ENCODE measurements at regions not wholly inside any gene's neighbourhood (a gene's known extent, or its start where the extent isn't known, plus 50 kb on each side); places are given as distances from the start of the nearest gene placed in this dataset.
A peak's percentile ranks its signal among the peaks of the same experiment; 100 is the strongest.

DNA sequence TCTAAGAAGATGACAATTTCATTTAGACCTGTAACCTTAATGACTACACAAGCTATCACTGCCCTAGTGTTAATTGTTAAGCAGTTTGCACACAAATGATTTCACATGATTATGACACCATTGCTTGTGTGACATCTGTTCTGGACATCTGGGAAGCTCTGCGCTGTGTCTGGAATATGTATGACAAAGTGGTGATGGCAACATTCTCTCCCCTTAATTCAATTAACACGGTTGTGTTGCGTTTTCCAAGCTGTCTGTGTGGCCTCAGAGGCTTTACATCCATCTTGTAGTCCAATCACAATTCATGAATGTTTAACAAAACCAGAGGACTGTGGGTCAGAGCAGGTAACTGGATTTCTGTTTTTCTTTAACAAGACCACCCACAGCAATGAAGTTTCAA, 204.4 kb downstream of the COG6 start:
- no peak for DNase-seq

DNA sequence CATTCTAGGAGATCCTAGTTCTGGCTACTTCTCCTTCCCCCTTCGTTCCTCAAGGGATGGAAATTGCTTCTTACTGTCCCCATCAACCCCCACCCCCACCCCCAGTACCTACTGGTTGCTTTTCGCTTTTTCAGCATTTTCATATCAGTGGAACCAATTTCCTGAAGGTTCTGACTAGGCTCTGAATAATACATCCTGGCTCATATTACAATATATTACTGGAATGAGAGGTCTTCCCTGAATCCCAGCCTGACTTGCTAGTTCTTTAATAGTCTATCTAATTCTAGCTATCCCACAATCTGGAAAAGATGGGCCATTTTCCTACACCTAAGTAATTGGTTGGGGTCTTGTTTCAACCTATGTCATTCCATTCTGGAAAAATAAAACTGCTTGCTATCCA, 207.4 kb downstream of the COG6 start:
- DNase-seq = no peak

DNA sequence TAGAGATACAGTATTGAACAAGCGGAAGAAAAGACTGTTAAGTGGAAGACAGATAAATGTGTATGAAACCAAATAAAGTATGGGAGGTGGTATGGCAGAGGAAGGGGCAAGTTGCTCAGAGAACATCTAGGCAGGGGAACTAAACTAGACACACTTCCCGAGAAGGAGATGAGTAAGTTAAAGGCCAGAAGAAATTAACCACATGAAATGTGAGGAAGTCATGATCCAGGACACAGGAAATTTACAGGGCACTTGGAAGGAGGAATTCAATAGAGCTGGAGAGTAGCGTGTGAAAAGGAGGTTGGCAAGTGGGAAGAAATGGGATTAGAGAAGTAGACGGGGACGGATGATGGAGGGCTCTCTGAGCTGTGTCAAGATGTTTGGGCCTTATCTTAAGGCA, 208.8 kb downstream of the COG6 start:
- no peak for DNase-seq

DNA sequence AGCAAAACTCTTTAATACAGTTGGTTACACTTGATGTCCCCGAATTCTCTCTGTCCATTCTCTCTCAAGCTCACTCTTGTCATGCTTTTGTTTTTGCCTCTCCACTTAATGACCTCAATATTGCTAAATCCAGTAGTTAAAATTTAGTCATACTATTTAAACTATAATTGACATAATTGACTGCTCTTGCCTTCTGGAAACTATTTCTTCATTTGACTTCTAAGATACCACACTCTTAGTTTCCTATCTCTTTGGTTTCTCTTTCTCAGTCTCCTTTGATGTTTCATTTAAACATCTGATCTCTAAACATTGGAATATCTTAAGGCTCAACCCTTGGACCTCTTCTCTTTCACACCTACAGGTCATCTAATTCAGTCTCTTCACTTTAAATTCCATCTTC, 211.3 kb downstream of the COG6 start:
- DNase-seq = no peak

DNA sequence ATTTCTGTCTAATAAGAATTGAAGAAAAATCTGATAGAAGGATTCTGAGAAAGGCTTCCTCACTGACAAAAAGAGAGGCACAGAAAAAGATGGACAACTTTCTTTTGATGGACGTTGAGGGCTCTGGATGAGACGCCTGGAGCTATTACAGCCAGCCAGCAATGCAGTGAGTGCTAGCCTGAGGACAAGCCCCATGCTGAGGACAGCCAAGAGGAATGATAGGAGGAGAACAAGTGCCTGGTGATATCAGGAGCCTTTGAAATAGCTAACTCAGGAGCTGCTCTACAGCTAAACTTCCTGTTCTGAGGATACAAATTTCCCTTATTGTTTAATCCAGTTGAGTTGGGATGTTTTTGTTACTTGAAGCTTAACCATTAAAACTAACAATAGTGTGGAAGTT, 212.3 kb downstream of the COG6 start:
- no peak for DNase-seq

DNA sequence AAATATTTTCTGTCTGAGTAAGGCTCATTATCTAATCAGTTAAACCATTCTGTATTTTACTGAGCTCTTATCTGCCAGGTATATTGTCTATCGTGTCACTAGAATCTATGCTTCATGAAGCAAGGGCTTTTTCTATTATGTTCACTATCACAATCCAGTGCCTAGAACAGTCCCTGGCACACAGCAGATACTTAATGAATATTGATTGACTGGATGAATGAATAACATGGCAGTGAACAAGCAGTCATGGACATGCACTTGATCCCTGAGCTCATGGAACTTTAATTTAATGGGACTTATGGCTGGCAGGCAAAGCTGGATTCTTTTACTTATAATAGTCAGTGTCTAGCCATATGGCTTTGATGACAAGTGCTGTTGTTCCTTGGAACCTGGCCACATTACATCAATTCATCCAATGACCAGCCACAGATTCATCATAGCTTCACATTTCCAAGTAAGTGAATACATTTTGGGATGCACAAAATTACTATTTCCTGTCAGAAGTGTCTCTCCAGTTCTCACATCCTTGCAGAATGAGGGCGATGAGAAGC, 214.8 kb downstream of the COG6 start:
- no peak for DNase-seq

DNA sequence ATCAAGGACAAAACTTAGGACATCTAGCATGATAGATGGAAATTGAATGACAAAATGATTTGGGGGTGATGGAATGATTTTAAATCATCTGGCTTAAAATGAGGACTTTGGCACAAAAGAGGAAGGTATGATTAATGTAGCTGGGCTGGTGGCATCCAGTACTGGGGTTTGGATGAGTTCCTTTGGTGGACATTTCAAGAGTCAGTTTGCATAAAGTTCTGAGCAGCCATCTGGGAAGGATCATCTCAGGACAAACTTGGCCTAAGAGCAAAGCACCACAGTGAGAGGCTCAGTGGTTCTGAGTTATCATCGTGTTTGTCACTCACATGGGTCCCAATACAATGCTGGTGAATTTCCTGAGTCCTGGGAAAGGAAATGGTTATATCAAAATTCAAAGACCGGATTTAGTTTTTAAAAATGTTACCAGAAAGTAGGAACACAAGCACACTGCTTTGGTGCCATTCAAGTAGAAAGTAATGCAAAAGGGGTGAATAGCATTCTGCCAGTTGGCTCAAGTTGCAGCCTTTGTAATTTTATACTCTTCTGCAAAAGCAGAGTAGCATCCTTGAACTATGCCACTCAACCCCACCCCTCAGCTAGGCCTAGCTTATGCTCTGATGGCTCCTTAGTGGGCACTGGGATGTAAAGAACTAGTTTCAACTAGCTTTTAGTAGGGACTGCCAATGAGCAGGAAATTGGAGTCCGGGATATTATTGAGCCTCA, 219.0 kb downstream of the COG6 start:
- DNase-seq = no peak

DNA sequence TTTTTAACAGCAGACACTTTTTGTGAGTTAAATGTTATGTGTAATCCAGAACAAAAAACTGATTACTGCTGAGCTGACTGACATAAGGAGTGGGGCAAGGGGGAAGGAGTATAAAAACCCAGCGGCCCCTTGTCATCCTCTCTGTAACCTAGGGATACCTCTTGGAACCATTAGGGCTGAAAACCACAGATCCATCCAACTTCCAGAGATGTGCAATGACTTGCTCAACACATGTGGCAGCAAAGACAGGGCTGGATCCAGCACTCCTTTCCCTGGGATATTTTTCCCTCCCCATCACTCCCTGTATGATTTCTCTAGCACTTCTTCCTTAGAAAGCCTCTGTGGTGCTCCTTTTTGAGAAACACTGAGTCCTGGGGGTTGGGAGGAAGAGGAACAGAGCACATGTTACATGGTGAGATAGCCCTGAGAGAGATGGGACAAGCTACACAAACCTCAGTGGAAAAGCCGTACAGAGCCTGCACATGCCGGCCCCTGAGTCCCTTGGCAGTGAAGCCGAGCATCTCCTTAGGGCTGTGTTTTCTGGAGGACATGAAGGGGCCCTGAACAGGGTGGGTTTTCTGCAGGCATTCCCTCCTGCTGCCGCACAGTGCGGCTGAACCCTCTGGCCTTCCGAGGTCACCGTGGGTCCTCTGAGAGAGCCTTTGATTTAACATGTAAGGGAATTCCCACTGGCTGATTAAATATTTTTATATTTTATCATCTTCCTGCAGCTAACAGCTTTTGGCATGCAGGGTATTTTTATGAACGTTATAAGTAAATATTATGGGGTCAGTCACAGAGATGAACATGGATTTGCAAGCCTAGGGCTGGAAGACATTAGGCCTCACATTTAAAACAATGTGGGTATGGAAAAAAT, 219.9 kb downstream of the COG6 start:
- no peak for DNase-seq

DNA sequence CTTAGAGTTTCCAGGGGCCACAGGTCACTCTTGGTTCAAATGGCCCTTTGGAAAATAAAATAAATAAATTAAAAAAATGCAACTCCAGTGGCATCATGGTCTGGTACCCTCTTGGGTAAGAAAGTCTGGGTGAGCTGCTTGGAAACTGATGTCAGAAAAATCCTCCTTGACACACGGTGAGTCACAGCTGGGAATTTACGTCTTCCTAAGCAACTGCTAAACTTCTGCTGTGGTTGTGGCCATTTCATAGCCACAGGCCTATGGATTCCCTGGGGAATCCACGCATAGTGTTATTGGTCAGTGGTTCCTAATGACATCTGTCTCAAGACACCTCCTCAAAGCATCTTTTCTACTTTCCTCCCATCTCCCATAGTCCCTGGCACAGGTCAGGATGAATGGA, 220.8 kb downstream of the COG6 start:
- no peak for DNase-seq

DNA sequence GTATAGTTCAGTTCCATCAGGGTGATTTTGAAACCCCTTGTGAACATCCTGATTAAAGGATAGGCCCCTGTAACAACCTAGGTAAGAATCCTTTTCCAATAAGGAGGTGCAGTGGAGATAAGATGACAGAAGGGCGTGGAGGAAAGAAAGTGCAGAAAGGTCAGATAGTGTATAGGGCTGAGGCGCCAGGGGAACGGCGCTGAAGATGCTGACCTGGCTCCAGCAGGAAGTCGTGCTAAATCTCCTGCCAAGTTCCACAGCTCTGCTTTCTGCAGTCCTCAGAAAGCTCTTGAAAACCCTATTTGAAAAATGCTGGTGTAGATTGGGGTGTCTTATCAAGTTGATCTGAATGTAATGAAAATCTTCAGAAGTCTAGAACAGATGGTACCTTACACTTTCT, 221.7 kb downstream of the COG6 start:
- no peak for DNase-seq

DNA sequence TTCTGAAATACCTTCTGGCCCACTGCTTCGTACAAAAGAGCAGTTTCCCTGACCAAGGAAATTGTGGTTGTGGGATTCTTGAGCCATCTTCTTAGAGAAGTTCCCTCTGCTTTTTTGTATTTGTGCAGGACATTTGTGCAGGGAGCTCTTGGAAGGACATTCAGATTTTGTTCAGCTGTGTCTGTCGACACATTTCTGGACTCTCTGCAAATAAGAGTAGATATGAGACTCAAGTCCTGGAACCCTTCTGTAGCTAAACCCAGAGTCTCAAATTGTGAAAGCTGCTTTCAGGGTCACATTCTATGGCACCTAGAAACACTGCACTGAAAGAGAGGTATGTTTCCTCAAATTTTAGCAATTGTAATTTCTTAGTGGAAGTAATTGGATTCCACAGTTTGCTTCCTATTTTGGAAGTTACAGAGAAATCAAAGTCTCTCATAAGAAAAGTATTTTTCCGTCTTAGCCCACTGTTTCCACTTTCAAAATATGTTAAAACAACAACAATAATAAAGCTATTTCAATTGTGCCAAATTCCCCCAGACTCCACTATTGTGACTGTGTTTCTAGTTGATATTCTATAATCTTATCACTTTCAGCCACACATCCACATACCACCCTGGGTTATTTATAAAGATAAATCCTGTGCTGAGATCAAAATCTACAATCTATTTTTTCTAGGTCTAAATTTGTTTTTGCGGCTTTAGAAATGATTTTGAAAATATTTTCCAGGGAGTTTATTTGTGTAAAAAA, 224.0 kb downstream of the COG6 start:
- no peak for DNase-seq

DNA sequence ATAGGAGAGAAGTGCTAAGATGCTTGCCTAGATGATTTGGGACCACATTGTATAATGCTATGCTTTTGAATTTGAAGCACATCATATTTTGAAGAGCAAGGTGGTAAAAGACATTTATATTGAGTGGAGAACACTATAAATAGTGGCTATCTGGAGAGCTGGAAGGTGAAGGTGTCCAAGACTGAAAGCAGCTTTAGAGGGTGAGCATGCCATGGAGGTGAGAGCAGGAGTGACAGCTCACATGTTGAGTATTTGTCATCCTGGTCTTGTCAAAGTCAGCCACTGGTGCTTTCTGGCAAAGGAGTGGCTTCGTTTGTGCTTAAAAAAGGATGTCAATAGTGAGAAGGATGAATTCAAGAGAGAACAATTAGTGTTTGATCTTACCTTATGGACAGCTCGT, 225.9 kb downstream of the COG6 start:
- no peak for DNase-seq

DNA sequence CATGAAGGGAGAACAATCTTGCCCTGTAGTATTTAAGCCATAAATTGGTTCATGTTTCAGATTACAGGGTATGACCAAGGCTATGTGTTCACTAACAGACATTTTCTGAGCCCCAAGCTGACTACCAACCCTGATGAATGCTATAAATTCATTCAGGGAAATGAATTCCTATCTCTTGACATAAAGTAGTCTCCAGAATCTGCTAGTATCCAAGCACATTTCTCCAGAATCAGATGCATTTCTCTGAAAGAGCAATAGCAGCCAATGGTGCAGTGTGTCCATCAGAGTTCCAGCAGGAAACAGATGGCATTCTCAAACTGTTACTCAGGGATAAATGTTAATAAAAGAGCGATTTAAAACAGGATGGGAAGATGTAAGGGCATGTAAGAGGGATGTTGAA, 226.4 kb downstream of the COG6 start:
- DNase-seq = no peak

DNA sequence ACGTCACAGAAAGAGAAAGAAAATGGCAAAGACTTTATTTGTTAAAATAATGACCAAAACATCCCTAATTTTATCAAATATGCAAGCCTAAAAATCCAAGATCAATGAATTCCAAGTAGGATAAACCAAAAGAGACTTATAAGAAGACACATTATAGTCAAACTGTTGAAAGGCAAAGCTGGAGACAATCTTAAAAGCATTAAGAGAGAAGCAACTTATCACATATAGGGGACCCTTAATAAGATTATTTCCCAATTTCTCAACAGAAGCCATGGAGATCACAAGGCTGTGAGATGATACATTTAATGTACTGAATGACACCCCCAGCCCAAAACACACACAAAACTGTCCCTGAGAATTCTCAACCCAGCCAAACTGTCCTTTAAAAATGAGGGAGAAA, 228.7 kb downstream of the COG6 start:
- no peak for DNase-seq

DNA sequence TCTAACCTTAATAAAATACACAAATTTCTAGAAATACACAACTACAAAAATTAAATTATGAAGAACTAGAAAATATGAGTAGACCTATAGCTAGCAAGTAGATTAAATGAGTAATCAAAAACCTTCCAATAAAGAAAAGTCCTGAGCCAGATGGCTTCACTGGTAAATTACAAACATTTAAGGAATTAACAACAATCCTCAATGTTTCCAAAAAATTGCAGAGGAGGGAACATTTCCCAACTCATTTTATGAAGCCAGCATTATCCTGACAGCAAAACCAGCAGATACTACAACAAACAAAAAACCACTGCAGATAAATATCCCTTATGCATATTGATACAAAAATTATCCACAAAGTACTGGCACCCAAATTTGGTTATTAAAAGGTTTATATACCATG, 230.9 kb downstream of the COG6 start:
- DNase-seq = no peak

DNA sequence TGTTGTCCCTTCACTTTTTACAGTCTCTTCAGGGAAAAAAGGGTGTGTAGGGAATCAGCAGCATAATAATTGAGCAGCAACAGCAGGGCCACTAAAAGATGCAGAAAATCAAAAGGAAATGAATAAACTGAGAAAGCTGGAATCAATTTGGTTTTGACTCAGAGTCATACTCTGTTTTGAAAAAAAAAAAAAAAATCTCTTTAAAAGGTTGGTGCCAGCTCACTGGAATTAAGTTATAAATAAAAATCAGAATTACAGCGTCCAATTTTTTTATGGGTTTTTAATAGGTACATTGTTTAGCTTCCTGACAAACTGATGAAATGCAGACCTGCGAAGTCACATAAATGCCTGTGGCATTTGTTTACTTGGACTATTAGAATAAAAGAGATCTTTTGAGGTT, 231.9 kb downstream of the COG6 start:
- no peak for DNase-seq

DNA sequence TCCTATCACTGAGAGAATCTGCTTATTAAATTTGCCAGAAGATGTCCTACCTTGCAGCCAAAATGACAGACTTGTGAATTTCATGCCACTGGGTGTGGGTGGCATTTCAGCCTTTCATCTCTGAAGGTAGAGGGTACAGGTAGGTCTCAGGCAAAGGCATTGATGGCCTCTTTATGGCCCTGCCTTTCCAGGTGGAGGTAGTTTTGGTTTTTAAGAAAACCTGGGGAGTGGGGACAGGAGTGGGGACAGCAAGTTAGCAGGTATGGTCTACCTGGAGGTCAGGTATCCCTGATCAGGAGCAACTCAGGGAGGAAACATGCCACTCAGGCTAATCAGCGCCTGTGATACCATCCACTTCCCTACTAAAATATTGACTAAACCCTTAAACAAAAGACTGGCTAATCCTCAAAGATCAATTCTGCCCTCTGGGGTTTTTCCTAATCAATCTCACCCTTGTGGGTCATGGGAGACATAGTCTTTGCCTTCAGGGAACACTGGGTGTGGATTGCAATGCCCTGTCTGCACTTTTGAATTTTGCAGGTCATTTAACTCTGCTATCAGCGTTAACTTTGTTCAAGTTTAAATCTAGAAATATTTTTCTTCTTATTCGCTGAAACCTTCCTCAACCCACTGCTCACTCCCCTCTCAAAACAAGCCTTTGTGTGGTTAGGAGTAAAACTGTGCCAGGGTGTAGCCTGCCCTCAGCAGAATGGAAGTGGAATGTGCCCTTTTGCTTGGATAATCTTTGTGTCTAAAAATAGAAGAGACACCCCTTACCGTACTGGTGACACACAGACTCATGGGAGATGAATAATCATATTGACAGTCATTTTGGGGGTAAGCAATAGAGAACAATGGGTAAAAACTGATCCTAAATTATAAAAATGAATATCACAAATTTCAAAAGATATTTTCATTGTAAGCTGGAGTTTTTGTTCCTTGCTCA, 233.7 kb downstream of the COG6 start:
- DNase-seq = no peak

DNA sequence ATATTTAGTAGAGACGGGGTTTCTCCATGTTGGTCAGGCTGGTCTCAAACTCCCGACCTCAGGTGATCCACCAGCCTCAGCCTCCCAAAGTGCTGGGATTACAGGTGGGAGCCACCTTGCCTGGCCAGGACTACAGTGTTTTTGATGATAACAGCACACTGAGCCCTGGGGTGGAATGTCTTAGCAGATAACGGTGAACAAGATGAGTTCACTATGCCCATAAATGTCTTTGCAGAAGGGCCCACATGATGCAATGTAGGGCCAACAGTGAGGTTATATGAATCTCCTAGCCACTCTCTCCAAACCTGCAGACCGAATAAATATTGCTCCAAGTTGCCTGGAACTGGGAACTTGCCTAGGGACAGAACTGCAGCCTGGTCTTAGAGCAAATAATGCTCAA, 235.1 kb downstream of the COG6 start:
- no peak for DNase-seq

DNA sequence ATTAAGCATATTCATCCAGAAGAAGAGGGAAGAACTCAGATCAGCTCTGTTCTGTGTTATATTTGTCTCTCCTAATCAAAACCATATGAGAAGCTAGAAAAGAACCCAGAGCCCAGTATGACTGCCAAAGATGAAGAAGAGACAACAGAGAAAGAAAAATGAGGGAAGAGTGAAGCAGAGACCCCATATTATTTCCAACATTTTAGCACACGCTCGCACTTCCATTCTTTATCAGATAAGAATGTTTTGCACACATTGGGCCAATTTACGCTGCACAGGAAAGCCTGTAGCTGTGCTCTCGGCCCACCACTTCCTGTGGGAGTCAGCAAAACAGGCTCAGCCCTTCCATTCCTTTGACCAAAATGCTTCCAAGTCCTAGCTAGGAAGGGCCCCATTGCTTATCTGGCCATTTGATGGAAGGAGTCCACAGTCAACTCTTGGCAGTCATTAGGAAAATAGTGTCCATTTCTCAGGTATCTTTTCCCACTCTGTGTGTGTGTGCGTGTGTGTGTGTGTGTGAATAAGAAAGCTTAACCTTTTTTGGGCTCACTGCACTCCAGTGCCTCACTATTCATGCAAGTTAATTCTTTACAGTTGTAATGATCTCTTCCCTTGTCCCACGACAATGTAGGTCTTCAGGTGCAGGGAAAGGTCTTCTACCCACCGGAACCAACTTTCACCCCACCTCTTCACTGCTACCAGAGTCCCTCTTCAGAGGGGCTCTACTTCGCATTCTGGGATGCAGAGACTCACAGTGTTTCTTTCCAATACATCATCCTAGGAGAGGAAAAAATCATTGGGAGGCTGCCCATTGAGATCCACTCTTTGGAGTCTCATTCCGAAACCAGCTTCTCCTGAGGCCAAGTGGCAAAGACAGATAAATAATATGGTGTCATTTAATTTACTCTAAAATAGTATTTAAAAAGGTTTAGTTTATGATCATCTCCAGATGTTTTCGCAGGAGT, 237.5 kb downstream of the COG6 start:
- peak; percentile 16 for DNase-seq

DNA sequence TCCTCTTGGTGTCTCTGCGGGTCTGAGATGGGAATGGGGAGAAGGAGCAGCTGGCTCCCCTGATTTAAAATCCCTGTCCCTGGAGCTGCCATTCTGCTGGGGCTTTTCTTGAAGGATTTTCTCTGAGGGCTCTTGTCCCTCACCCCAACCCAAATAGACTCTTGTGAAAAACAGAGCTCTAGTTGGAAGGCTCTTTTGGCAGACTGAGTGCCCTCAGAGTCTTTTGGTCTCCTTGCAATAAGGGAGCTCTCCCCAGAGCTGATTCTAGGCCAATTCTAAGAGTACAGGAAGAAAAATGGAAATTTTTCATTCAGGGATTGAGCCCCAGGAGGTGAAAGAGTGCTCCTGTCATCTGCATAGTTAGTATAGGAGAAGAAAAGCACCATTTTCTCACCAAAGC, 238.3 kb downstream of the COG6 start:
- no peak for DNase-seq

DNA sequence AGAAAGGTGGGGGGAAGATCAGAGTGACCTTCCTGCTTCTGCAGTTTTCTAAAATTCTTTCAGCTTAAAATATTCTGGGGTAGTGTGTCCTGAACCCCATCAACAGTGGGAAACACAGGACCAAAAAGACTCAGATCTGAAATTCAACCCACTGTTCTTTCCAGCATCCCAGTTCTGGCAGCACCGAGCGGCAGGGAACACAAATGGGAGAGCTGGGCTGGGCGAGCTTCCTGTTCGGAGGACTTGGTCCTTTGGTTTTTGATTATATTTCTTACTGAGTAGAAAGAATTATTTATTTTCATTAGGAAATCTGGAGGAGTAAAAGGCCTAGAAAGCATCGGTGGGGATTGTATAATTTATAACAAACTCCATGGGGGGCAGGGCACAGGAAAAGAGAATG, 239.1 kb downstream of the COG6 start:
- DNase-seq = no peak

All from activated naive CD4-positive, alpha-beta T cell treated with anti-CD3 and anti-CD28 coated beads, Interleukin-2, amount 50 U/mL, for 16 hours (primary cell).